ENCODE measurements at regions not wholly inside any gene's neighbourhood (a gene's known extent, or its start where the extent isn't known, plus 50 kb on each side); places are given as distances from the start of the nearest gene placed in this dataset.

DNA sequence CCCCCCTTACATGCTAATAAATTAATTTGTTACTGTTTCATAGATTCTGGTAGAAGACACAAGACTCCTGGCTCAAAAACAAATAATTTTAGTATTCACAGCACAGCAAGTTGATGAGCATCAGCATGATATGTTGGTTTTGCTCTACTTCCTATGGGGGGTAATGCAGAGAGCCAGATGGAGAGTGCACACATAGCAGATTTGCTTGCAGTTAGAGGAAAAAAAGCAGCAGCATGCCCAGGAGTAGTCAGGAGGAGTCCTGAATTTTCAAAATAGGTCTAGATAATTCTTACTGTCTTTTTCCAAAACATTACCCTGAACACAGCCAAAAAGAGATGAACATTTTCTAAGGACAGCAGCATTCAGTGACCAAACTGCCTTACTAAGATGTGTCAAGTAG is 261.3 kb downstream of the COX7C start:
- DNase-seq (ENCODE audit: low read depth, low spot score) = no peak

DNA sequence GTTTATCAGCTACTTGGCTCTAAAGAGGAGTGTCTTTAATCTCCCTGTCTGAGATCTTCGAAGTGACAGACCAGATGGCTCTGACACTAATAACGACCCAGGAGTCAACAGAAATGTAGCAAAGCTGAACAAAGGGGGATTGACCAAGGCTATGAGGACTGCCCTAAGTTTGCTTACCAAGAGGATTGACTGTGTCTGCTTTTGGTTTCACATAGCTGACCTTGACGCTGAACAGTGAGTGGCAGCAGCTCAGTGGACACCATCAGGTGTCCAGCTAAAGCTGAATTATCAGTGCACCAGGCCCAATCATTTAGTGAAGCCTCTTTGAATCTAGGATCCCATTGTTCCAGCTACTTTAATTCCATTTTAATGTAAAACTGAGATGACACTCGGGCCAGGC is 262.6 kb downstream of the COX7C start:
- no peak for DNase-seq (ENCODE audit: low read depth, low spot score)

DNA sequence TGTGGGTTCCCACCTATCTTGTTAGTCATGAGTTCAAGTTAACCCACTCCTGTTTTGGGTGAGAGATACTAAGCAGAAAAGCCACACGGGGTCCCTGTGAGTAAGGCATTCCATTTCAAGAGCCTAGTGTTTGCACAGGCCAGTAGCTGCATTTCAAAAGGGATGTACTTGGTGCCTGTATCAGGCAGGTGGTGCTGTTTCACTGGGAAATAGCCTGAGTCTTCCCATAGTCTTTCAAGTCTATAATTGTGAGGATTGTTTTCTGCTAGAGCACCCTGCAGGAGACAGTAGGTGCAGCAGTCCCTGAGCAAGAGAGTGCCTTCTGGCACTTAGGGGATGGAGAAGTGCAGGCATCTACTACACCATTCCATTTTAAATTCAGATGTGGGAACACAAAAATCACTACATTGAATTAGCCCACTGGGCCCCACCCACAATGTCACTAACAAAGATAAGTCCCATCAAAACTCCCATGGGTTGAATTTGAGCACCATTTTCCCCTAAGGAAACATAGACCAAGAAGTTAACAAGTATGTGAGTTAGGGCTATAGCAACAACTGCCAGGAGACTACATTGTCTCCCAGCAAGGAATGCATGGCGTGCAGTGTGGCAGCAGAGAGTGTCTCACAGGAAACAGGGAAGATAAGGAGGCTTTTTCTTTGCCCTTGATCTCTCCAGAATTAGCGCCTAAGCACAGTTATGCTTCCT is 263.2 kb downstream of the COX7C start:
- no peak for DNase-seq (ENCODE audit: low read depth, low spot score)

DNA sequence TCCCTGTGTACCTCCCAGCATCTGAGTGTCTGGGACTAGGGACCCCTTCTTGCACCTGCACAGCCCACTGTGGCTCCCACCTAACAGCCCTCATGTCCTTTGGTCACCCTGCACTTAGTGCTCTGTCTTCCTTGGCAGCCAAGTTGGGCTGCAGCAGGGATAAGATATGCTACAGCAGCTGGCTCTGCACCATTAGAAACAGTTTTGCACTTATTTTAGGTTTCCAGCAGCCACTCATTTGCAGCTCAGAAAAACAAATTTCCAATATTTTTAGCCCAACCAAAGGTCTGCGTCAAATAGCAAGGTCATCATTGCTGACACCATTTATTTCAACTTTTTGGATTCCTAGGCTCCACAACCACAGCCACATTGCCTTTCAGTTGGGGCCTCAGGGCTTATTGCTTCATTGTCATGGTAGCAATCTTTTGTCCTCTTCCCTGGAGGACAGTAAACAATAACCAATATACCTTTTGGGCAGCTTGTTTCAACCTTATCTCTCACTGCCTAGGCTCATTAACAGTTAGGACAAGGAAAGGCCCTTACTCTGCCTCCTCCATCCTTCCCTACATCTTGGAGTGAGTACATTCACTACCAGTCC is 263.9 kb downstream of the COX7C start:
- DNase-seq (ENCODE audit: low read depth, low spot score) = no peak

DNA sequence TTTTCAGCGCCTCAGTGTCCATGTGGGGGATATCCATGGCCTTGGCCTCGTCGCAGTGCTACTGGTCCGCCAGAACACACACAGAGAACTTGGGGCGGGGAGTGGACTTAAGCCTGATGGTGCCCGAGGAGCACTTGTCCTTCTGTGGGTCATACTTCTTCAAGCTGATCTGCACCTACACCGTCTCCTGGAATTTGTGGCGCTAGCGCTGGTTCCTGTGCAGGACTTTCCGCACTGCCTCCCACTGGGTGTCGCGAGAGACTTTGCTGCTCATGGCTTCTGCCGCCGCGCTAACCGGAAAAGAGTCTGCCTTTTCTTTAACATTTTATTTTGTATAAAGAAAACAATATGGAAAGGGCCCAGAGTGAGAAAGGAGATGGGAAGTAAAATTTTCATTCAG is 266.9 kb downstream of the COX7C start:
- no peak for DNase-seq (ENCODE audit: low read depth, low spot score)

DNA sequence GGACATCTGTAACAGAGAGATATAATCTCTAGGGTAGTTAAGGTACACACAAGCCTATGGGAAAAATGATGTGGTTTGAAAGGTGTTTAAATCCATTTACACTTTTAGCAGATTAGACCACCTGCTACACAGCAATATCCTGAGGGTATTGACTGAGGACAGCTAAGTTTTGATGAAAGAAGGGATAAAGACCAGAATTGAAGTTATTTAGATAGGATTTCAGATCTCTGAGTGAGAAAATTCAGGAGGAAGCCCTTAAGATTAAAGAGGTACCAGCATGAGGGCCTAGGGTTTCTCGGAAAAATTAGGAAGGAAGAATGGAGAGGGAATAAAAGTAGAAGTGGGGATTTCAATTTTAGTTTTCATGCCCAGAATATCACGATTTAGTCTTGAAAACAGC is 267.3 kb downstream of the COX7C start:
- no peak for DNase-seq (ENCODE audit: low read depth, low spot score)

DNA sequence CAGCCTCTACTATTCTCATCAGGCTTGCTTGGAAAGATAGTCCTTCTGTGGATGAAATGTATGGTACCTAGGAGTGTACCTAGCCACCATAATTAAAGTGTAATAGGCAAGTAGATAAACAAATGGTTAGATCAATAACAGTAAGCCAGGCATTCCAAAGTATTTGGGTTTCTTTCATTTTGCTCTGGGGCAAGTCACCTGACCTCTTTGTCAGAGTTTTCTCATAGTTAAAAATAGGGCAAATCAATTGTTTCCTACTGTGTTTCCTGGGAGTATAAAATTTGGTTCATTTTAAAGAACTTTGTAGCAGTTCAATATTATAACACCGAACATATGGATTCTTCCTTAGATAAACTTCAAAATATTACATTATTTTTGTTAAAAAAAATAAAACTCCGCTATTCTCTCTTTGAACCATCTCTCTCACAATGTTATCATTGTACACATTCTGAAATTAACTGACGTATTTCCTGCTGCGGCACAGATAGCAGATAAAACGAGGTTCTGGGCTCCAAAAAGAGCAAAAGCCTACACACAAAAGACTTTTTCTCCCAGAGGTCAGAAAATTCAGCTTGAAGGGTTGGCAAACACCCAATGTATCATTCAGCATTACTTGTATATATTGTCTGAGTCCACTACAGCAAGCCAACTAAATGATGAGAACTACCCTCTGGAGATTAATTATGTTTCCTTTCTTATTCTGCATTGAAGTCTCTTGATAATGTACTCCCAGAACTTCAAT is 267.9 kb downstream of the COX7C start:
- DNase-seq (ENCODE audit: low read depth, low spot score) = no peak

DNA sequence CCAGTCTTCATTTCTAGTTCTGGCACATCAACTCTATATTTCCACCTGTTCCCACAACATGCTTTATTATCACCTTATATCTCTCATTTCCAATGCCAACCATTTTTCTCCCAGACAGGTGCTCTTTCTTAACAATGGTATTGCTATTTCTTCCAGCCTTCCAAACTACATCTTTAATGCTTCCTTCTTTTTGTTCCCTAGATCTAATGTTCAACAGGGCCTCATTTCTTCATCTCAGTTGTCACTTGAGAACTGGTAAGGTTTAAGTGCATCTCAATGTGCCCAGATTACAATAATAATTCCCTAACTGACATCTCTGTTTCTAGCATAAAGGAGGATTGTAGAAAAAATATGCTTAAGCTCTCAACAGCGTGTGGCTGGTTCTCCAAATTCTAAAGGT is 272.6 kb downstream of the COX7C start:
- no peak for DNase-seq (ENCODE audit: low read depth, low spot score)

DNA sequence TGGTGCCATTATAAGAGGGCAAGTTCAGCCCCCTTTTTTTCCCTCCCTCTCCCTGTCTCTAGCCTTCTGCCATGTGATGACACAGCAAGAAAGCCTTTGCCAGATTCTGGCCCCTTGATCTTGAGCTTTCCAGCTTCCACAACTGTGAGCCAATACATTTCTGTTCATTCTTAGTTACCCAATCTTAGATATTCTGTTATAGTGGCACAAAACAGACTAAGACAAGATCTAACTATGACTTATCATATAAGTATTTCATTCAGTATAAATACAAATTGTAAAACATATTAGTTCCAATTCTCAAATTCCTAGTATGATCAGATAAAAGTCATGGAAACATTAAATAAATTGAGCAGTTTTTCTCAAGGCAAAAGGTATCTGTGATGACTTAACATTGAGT is 276.3 kb downstream of the COX7C start:
- no peak for DNase-seq (ENCODE audit: low read depth, low spot score)

DNA sequence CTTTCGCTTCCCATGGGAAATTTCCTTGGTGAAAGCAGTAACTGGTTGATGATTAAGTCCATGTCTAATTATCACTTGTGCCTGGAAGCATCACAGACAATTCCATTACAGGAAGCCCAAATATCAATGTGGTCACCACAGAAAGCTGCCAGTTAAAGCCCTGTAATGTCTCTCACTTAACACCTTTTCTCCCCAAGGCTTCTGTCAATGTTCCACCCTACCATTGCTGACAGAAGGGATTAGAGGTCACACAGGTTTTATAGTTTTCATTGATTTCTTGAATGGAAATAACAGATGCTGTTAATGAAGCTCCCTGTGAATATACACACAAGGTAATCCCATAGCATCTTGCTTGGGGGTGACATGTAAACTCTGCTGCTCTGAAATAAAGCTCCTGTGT is 279.2 kb downstream of the COX7C start:
- no peak for DNase-seq (ENCODE audit: low read depth, low spot score)

DNA sequence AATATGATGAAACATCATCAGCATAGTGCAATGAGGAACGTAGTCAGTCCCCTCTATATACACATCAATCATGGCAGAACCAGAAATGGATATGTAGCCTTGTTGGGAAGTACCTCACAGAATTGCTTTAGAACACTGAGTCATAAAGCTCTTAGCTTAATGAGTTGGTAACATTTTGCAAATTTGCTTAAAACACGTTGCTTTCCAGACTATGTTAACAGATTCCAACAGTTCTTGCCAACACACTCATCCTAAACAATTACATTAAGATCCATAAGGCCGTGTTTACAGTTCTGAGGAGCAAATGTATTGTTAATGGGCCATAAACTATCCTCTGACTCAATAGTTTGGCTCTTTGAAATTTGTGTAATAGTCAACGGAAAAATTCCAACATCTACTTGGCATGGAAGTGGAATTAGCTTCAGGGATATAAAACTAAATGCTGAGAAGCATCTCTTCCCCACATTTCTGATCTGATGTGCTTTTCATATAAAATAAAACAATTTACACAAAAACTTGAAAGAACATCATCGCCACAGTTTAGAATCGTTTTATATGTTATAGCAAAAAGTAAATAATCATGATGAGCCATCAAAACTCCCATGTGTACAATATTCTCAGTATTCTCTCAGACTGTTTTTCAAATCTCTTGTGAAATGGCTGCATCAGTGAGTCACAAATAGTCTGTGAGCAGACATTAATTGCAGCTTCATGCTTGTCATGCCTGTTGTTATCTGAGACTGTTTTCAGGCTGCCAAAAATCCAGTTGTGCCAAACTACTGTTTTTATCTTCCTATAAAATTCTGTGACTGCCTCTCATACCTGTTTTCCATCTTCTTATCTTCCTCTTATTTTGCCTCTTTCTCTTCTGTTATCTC is 291.9 kb downstream of the COX7C start:
- DNase-seq (ENCODE audit: low read depth, low spot score) = no peak

DNA sequence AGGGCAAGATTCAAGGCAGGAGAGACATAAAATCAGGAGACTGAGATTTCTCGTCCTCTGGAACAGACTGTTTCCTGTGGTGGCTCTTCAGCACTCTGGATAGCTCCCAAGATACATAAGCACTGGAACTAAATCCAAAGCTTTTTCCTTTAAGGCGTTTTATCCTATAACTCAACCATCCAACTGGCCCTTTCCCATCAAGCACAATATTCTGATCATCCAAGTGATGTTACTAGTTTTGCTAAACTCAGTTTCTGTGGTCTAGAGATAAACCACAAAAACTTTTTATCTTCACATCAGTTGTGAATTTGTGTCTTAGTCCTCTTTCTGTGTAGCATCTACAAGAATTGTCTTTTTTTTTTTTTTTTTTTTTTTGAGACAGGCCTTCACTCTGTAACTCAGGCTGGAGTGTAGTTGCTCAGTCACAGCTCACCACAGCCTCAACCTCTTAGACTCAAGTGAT is 299.4 kb downstream of the COX7C start:
- DNase-seq (ENCODE audit: low read depth, low spot score) = no peak

DNA sequence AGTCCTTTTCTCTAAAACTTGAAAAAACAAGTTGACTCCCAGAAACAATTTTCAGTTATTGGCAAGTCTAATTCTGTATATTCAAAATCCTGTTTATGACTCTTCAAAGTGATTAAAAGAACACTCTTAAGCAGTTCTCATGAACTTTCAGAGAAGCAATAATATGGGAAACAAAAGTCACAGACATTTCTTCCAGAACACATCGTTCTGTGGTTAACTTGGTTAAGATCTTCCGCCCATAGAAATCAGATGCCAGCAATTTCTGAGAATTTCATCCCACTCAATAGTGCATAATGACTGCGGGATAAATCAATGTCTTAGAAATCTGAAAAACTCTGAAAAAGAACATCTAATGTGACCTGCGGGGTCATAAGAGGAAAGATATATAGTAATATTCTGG is 300.5 kb downstream of the COX7C start:
- DNase-seq (ENCODE audit: low read depth, low spot score) = no peak

DNA sequence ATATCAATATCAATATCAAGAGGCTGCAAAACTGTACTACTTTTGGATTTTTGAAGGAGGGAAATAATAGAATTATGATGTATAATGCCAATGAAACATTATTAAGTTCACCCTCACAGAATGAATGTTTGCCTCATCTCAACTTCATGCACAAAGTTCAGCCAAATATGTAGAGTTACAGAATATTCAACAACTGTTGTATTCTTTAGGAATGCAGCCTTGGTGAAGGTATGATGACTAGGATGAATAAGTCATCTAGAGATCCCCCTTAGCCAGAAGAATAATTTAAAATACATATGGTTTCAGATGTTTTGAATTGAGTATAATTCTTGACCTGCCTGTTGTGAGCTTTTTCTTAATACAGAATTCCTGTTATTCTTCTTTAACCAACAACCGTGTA is 308.3 kb downstream of the COX7C start:
- no peak for DNase-seq (ENCODE audit: low read depth, low spot score)

DNA sequence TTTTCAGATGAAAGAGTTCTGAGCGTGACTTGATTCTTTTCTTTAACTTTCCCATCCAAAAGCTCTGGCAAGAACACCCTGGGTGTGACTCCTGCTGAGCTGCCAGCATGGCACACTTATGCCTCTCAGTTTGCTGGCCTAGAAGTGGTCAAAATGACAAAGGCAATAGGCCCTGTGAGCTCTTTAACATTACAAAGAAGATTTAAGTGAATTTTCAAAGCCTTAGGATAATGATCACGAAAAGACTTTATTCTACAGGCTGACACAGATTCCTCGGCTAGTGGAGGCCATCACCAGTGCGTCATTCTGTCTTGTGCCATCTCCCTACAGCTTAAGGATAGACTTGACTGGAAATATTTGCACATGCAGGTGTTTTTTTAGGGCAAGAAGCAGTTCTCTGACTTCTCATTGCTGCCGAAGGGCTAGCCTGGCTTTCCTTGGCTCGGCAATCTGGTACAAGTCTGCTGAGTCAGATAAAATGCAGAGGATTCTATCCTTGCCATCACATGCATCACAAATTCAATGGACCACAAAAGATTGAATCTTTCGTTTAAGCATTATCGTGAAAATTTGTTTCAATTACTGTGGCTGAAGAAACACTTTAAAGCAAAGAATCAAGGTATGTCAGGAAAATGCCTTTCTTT is 311.5 kb downstream of the COX7C start:
- no peak for DNase-seq (ENCODE audit: low read depth, low spot score)

DNA sequence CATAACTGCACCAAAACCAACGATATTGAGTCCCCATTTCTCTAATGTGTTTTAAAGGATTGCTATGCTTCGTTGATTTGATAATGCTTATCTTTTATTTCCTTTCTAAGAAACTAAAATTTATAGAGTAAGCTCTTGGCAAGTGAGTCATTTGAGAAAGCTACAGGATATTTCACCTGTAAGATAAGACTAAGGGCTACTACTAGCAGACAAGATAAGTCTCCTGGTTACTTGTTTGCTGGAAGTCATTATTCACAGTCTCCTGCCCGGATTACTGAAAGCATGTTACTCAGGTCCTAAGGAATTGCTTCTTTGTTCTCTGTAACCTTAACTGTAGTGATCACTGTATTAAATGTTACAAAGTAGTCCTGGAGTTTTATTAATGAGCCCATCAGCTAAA is 315.9 kb upstream of the RASA1 start:
- DNase-seq (ENCODE audit: low read depth, low spot score) = no peak

DNA sequence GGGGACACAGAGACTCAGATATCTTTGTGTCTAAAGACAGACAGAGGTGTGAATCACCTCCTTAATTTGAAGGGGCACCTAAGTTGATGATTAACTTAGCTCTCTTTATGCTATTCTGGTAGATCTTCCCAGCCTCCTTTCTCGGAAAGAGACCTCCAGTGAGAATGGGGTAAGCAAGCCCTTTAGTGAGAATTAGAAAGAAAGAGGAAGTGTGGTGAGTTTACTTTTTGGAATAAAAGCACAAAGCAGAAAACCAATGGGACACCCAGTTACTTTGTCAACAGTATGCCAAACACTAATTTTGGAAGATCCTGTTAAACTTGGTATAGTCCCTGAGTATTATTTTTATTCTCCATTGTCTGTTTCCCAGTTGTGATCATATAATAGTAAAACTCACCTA is 302.8 kb upstream of the RASA1 start:
- no peak for DNase-seq (ENCODE audit: low read depth, low spot score)

DNA sequence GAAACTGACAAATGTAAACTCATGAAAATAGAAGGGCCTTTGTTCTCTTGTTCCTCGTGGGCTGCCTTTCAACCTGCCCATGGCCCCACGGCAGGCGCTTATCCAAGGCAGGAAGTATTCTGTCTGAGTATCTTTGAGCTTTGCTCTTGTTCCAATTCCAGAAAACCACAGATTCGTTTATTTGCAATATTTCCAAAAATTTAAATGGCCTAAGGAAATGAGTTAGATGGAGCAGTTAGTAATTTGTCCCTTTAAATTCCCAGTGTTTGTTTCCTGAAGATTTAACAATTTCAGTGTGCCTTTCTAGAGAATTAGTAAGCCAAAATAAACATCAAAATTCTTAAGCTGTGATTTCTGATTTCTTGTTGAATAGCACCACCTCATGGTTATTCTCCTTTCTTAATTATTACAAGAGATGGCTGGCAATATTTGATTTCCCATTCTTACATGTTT is 299.4 kb upstream of the RASA1 start:
- DNase-seq (ENCODE audit: low read depth, low spot score) = no peak

DNA sequence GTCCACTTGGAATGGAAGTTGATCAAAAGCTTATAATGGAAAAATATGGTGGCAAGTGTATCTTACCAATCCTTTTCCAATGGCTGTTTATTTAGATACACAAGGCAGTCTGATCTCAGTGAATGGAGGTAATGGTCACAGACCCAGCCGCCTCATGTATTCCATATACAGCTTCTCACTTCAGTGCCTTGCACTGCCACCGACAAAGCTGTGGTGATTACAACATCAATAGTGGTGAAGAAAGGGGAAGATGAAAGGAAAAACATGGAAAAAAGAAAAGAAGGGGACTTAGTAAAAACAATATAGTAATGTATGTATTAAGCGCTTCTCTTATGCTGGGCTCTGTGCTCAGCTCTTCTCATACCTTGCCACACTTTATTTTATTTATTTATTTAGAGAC is 297.3 kb upstream of the RASA1 start:
- no peak for DNase-seq (ENCODE audit: low read depth, low spot score)

DNA sequence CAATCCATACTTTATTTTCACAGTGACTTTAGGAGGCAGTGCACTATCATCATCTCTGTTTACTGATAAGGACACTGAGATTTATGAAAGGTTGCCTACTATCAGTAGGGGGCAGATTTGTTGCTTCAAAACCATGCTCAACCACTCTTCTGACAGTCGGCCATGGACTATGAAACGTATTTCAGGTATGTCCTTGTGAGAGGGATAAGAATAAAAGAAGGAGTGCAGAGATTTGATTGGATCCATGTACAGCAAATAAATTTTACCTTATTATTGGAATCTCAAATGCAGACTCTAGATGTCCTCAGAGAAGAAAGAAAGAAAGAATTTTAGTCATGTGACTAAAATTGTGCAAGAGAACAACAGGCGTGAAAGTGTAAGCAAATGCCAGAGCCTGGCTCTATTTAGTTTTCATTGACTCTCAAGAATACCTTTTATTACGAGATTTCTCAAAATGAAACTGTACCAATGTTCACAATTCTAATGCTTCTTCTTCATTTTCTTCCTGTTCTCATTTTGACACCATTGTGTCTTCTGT is 296.6 kb upstream of the RASA1 start:
- DNase-seq (ENCODE audit: low read depth, low spot score) = no peak

DNA sequence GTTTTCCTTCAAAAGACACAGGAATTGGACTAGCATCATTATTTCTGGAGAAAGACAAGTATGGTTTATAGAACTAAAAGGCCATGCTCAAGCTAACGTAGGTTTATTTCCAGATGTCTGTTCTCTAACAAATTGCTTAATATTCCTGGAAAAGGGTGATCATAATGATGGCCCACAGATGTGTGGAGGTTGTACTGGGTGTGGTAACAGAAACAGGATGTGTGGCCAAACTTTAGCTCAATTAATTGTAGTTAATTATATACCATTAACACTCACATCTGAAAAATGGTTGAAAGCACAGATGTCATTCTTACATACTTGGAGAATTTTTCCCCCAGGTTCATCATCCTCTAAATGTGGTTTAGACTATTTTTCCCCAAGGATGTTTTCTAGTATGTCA is 292.7 kb upstream of the RASA1 start:
- no peak for DNase-seq (ENCODE audit: low read depth, low spot score)

Data from activated CD4-positive, CD25-positive, alpha-beta regulatory T cell treated with anti-CD3 and anti-CD28 coated beads, Interleukin-2, amount 50 U/mL, for 16 hours (primary cell).